Gastrocnemius medialis (tissue), 4 donors: ENCODE measurements at regions not wholly inside any gene's neighbourhood (a gene's known extent, or its start where the extent isn't known, plus 50 kb on each side); places are given as distances from the start of the nearest gene placed in this dataset.

Source experiments
- POLR2A ChIP-seq, 2 donors: fragments of 450-650 bp; IDR thresholded peaks; one replicate each; pipeline ENCODE4 v1.6.1; 2017; ENCODE audit warnings: antibody characterized with exemption in 2 of 2, mild to moderate bottlenecking in 2 of 2, moderate library complexity in 2 of 2
- TF ChIP-seq, protein P1 (sequence below), 5 experiments: fragments of 450-650 bp in 3 of 5; fragments of 200-600 bp in 2 of 5; sonication (generic) in 2 of 5; IDR thresholded peaks in 4 of 5; conservative IDR thresholded peaks in 1 of 5; 1 replicate in 4 of 5; 2 replicates in 1 of 5; pipeline ENCODE4 v1.5.1; 2016 to 2019; ENCODE audit warnings: antibody characterized with exemption in 5 of 5, mild to moderate bottlenecking in 3 of 5, moderate library complexity in 3 of 5

DNA sequence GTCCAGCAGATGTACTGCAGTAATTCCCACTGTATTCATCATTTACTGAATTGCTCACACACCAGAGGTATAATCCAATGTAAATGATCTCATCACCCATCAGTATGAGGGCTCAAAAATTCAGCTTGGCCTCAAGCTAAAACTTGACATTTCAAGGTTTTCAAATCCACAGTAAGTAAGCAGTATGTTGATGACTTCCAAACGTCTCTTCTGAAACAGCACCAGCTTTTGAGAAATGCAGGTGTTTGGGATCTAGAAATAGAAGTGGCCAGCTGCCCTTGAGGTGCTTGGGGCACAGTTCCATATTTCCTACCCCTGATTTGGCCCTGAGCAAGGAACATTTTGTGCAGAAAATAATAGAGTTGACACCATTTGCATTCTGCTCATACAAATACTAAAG, 388.0 kb upstream of the TUSC1 start:
- TF ChIP-seq, protein P1, sequence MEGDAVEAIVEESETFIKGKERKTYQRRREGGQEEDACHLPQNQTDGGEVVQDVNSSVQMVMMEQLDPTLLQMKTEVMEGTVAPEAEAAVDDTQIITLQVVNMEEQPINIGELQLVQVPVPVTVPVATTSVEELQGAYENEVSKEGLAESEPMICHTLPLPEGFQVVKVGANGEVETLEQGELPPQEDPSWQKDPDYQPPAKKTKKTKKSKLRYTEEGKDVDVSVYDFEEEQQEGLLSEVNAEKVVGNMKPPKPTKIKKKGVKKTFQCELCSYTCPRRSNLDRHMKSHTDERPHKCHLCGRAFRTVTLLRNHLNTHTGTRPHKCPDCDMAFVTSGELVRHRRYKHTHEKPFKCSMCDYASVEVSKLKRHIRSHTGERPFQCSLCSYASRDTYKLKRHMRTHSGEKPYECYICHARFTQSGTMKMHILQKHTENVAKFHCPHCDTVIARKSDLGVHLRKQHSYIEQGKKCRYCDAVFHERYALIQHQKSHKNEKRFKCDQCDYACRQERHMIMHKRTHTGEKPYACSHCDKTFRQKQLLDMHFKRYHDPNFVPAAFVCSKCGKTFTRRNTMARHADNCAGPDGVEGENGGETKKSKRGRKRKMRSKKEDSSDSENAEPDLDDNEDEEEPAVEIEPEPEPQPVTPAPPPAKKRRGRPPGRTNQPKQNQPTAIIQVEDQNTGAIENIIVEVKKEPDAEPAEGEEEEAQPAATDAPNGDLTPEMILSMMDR (IDR thresholded peaks at IDR 0.05 in 4 of 5, conservative IDR thresholded peaks at IDR 0.05 in 1 of 5), result no peak
- TF ChIP-seq POLR2A (IDR thresholded peaks at IDR 0.05), result no peak
